LHCN-M2 (cell line): ENCODE measurements at regions not wholly inside any gene's neighbourhood (a gene's known extent, or its start where the extent isn't known, plus 50 kb on each side); places are given as distances from the start of the nearest gene placed in this dataset.

Source experiments
- DNase-seq: peaks from one replicate; pipeline ENCODE4 v3.0.0-alpha.2; 2012; ENCODE audit warnings: low read depth

GRCh38 chr15:98413933-98414546 is 234.3 kb upstream of the IGF1R start:
- DNase-seq, result no peak

- no peak for DNase-seq
Measured at GRCh38 chr15:98416222-98416855, 232.0 kb upstream of the IGF1R start.

- no peak for DNase-seq
Measured at GRCh38 chr15:98417346-98417745, 231.0 kb upstream of the IGF1R start.

- DNase-seq, result no peak
Measured at GRCh38 chr15:98418122-98418521, 230.2 kb upstream of the IGF1R start.

- no peak for DNase-seq
Measured at GRCh38 chr15:98419173-98419780, 229.1 kb upstream of the IGF1R start.

GRCh38 chr15:98420837-98421236 is 227.5 kb upstream of the IGF1R start:
- no peak for DNase-seq

GRCh38 chr15:98421419-98422129 is 226.8 kb upstream of the IGF1R start:
- peak; percentile 15 for DNase-seq

GRCh38 chr15:98422130-98422478 is 226.2 kb upstream of the IGF1R start:
- no peak for DNase-seq

GRCh38 chr15:98425173-98425572 is 223.2 kb upstream of the IGF1R start:
- no peak for DNase-seq

GRCh38 chr15:98427321-98427720 is 221.0 kb upstream of the IGF1R start:
- DNase-seq, result no peak

GRCh38 chr15:98428253-98428989 is 219.9 kb upstream of the IGF1R start:
- peak; percentile 71 for DNase-seq

GRCh38 chr15:98431171-98431570 is 217.2 kb upstream of the IGF1R start:
- no peak for DNase-seq

- peak; percentile 86 for DNase-seq
Measured at GRCh38 chr15:98433346-98433745, 215.0 kb upstream of the IGF1R start.

- peak; percentile 26 for DNase-seq
Measured at GRCh38 chr15:98433856-98434255, 214.5 kb upstream of the IGF1R start.

GRCh38 chr15:98437752-98438151 is 210.6 kb upstream of the IGF1R start:
- DNase-seq, result no peak

- no peak for DNase-seq
Measured at GRCh38 chr15:98438326-98438725, 210.0 kb upstream of the IGF1R start.

GRCh38 chr15:98438907-98439306 is 209.4 kb upstream of the IGF1R start:
- DNase-seq, result no peak

GRCh38 chr15:98439523-98439942 is 208.8 kb upstream of the IGF1R start:
- no peak for DNase-seq

GRCh38 chr15:98440917-98441316 is 207.4 kb upstream of the IGF1R start:
- no peak for DNase-seq

GRCh38 chr15:98441599-98441998 is 206.7 kb upstream of the IGF1R start:
- DNase-seq, result no peak

GRCh38 chr15:98442379-98442833 is 205.9 kb upstream of the IGF1R start:
- DNase-seq, result peak; percentile 87

- no peak for DNase-seq
Measured at GRCh38 chr15:98442901-98443300, 205.4 kb upstream of the IGF1R start.
